ENCODE measurements at regions not wholly inside any gene's neighbourhood (a gene's known extent, or its start where the extent isn't known, plus 50 kb on each side); places are given as distances from the start of the nearest gene placed in this dataset.

- TF ChIP-seq ZNF701 (tag by site-specific recombination; IDR thresholded peaks at IDR 0.05): no peak
- TF ChIP-seq YY1 (tag by site-specific recombination; IDR thresholded peaks at IDR 0.05): no peak
- TF ChIP-seq ZNF169 (tag by site-specific recombination; IDR thresholded peaks at IDR 0.05): no peak
Observed at GRCh38 chr1:208665936-208666335, 421.8 kb upstream of the PLXNA2 start (continued).

DNA sequence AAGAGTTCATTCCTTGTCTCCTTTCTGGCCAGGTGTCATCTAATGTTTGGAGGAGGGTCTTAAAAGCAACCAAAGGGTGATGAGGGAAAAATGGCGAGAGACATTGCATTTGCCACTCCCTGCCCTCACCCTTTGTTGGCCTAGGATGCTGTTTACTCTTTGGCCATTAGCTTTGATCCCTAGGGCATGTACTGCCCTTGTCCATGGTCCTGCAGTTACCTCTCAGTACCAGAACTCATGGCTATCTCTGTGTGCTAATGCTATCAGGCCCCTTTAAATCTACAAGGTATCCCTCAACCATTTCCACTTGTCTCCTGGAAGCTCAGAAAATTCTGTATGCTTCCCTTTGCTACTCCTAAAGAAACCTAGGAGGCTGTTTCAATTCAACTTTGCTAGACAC is 424.8 kb upstream of the PLXNA2 start:
- H3K36me3 ChIP-seq (ENCODE audit: control insufficient read depth in 2 of 2, insufficient read depth in 1 of 2, low read length in 2 of 2): no peaks in the 10 kb centered on the region
- POLR2A ChIA-PET: no interaction called here
- no peaks in the 10 kb centered on the region for H3K9me3 ChIP-seq (ENCODE audit: control insufficient read depth, insufficient read depth, low read depth, low read length)
- no peak for TF ChIP-seq ZBTB1 (tag by site-specific recombination; IDR thresholded peaks at IDR 0.05)
- TF ChIP-seq, protein P1, sequence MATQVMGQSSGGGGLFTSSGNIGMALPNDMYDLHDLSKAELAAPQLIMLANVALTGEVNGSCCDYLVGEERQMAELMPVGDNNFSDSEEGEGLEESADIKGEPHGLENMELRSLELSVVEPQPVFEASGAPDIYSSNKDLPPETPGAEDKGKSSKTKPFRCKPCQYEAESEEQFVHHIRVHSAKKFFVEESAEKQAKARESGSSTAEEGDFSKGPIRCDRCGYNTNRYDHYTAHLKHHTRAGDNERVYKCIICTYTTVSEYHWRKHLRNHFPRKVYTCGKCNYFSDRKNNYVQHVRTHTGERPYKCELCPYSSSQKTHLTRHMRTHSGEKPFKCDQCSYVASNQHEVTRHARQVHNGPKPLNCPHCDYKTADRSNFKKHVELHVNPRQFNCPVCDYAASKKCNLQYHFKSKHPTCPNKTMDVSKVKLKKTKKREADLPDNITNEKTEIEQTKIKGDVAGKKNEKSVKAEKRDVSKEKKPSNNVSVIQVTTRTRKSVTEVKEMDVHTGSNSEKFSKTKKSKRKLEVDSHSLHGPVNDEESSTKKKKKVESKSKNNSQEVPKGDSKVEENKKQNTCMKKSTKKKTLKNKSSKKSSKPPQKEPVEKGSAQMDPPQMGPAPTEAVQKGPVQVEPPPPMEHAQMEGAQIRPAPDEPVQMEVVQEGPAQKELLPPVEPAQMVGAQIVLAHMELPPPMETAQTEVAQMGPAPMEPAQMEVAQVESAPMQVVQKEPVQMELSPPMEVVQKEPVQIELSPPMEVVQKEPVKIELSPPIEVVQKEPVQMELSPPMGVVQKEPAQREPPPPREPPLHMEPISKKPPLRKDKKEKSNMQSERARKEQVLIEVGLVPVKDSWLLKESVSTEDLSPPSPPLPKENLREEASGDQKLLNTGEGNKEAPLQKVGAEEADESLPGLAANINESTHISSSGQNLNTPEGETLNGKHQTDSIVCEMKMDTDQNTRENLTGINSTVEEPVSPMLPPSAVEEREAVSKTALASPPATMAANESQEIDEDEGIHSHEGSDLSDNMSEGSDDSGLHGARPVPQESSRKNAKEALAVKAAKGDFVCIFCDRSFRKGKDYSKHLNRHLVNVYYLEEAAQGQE (tag by site-specific recombination; IDR thresholded peaks at IDR 0.05): peak; percentile 95
- CTCF ChIA-PET: interaction anchor here (0.6 kb wide), 2 partner anchors 13 to 430 kb away, joined by 3 to 4 read pairs; no protein-coding TSS in a partner anchor
- H3K4me3 ChIP-seq (ENCODE audit: low read depth, low read length): no peak overlapping the region
- no peak overlapping the region for H3K27ac ChIP-seq (ENCODE audit: extremely low read depth, low read depth, low read length)
- H3K4me1 ChIP-seq (ENCODE audit: control insufficient read depth, insufficient read depth, low read length): no peaks in the 10 kb centered on the region

DNA sequence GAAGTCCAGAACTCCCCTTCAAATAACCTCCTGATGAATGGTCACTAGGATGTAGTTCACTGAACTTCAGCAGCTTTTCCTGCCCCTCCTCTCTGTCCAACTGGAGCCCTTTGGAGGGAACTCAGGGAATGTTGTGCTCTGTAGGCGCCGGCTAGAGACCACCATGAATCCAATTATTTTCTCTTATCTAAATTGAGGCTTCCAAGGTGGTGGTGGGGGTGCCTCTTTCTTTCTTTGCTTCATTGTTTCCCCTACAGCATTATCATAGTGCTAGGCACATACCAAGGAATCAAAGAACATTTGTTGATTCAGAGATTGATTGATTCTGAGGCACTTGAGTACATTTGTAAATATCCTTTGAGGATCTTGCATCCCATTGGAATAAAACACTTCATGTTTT is 426.6 kb upstream of the PLXNA2 start:
- no peaks in the 10 kb centered on the region for H3K36me3 ChIP-seq (ENCODE audit: control insufficient read depth in 2 of 2, insufficient read depth in 1 of 2, low read length in 2 of 2)
- TF ChIP-seq ZNF768 (tag by site-specific recombination; IDR thresholded peaks at IDR 0.05) (no peak), ZNF311 (tag by site-specific recombination; IDR thresholded peaks at IDR 0.05; ENCODE audit: borderline replicate concordance) (no peak), ZNF350 (tag by site-specific recombination; IDR thresholded peaks at IDR 0.05) (no peak), ZNF791 (tag by site-specific recombination; IDR thresholded peaks at IDR 0.05) (no peak), ZNF629 (tag by site-specific recombination; IDR thresholded peaks at IDR 0.05) (no peak), ZFP41 (tag by site-specific recombination; IDR thresholded peaks at IDR 0.05; ENCODE audit: borderline replicate concordance) (no peak), ZNF558 (tag by site-specific recombination; IDR thresholded peaks at IDR 0.05) (no peak), PRDM4 (tag by site-specific recombination; IDR thresholded peaks at IDR 0.05) (no peak), ZBTB11 (tag by site-specific recombination; conservative IDR thresholded peaks at IDR 0.05; ENCODE audit: low read depth) (no peak)
- TF ChIP-seq, protein P2, sequence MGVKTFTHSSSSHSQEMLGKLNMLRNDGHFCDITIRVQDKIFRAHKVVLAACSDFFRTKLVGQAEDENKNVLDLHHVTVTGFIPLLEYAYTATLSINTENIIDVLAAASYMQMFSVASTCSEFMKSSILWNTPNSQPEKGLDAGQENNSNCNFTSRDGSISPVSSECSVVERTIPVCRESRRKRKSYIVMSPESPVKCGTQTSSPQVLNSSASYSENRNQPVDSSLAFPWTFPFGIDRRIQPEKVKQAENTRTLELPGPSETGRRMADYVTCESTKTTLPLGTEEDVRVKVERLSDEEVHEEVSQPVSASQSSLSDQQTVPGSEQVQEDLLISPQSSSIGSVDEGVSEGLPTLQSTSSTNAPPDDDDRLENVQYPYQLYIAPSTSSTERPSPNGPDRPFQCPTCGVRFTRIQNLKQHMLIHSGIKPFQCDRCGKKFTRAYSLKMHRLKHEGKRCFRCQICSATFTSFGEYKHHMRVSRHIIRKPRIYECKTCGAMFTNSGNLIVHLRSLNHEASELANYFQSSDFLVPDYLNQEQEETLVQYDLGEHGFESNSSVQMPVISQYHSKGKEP (tag by site-specific recombination; IDR thresholded peaks at IDR 0.05): no peak
- CTCF ChIA-PET: interaction anchor here (0.9 kb wide), 1 partner anchor 19 kb away, joined by 4 read pairs; no protein-coding TSS in a partner anchor

More for the DNA sequence above, 426.6 kb upstream of the PLXNA2 start:
- POLR2A ChIA-PET: no interaction called here
- H3K9me3 ChIP-seq (ENCODE audit: control insufficient read depth, insufficient read depth, low read depth, low read length): no peaks in the 10 kb centered on the region
- H3K27ac ChIP-seq (ENCODE audit: extremely low read depth, low read depth, low read length): no peak overlapping the region
- H3K4me1 ChIP-seq (ENCODE audit: control insufficient read depth, insufficient read depth, low read length): no peaks in the 10 kb centered on the region
- no peak overlapping the region for H3K4me3 ChIP-seq (ENCODE audit: low read depth, low read length)
